NCI-H82 treated with DMSO at 0.1 percent for 48 hours (cell line): ENCODE measurements at regions not wholly inside any gene's neighbourhood (a gene's known extent, or its start where the extent isn't known, plus 50 kb on each side); places are given as distances from the start of the nearest gene placed in this dataset.

Experiments used
- DNase-seq: peaks from one replicate; lab custom pipeline; 2025; ENCODE audit not compliant: unreplicated experiment; lab: John Stamatoyannopoulos, UW

DNA sequence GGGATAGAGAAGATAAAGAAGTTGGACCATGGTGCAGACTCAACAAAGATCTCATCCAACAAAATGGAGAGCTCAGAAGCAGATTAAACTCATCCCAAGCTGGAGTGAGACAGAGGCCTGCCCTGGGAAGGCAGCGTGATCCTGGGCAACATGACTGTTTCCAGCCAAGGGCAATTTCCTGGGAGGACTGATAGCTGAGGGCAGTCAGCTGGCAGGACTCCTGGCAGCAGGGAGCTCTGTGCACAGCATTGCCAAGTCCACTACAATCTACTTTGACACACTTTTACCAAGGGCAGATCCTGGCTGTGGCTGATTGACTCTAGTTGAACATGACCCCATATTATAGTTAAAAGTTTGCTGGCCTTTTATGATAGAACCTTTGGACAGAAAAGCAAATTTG, 357.3 kb upstream of the RASGEF1B start:
- no peak for DNase-seq

DNA sequence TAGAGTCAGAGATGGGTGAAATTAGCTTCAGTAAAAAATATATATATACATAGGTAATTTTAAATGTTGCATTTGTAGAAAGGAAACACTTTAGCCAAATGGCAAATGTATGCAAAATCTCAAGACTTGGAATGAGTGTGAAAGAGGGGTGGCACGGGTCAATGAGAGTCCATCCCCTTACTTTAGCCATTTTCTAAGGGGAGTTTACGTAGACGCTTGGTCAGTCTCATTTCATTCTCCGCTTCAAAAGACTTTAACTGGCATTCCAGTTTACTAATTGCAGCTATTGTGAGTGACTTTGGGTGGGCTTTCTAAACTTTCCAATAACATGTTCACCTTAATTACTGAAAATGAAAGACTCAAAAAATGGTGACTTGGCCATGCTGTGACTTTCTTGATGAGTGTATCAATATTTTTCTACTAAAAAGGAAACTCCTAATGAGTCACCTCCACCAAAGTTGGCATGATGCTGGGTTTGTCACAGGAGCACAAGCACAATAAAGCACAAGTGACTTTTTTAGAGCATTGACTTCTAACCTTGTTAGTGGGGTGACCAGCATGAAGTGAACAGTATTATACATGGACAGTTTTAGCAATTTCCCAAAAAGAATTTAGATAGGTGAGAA, 356.0 kb upstream of the RASGEF1B start:
- no peak for DNase-seq

DNA sequence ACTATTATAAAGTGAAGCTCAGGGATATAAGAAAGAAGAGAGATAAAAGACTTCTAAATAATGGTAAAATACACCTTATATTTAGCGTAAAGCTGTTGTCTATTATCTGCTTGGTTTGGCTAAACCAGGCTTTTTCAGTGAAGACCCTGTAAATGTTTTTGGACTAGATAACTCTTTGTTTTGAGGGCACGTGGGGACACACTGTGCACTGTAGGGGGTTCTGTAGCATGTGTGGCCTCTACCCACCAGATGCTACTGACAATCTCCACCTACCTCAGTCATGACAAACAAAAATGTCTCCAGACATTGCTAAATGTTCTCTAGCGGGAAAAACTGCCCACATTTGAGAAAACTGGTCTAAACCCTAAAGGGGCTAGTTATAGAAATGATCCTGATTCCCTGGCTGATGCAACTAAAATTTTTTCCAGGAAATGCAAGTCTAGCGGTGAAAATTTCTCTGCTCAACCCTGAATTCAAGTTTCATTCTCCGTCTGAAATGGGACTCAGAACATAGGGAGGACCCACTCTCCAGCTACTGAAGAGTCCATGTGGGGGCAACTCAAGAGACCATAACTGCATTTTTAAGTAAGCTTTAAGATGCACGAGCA, 355.2 kb upstream of the RASGEF1B start:
- no peak for DNase-seq

DNA sequence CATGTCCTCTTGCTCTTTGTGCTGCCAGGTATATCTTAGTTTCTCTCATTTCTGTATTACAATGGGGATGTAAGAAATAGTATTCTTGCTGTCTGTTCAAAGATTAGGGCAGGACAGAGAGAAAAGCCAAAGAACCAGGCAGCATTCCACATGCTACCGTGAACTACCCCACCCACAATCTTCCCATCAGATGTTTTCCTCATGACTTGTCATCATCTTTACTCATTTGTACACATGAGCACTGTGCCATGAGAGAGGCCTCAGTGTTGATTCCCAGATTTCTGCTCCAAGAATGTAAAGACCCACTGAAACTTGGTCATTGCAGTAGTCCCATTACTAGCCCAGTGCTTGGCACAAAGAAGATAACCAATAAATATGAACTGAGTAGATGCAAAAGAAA, 354.6 kb upstream of the RASGEF1B start:
- DNase-seq = no peak

DNA sequence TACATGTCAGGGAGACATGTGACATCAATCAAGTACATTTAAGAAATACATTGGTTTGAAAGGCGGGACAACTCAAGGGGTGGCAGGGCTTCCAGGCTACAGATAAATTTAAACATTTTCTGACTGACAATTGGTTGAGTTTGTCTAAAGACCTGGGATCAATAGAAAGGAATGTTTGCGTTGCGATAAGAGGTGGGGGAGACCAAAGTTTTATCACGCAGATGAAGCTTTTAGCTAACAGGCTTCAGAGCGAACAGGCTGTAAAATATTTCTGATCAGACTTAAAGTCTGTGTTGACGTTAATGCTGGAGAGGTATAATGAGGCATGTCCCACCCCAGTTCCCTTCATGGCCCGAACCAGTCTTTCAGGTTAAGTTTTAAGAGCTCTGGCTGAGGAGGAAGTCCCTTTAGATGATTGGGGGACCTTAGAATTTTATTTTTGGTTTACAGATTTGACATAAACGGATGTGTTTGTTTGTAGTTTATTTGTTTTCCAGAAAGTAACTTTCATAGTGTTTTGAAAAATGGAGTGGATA, 346.7 kb upstream of the RASGEF1B start:
- no peak for DNase-seq

DNA sequence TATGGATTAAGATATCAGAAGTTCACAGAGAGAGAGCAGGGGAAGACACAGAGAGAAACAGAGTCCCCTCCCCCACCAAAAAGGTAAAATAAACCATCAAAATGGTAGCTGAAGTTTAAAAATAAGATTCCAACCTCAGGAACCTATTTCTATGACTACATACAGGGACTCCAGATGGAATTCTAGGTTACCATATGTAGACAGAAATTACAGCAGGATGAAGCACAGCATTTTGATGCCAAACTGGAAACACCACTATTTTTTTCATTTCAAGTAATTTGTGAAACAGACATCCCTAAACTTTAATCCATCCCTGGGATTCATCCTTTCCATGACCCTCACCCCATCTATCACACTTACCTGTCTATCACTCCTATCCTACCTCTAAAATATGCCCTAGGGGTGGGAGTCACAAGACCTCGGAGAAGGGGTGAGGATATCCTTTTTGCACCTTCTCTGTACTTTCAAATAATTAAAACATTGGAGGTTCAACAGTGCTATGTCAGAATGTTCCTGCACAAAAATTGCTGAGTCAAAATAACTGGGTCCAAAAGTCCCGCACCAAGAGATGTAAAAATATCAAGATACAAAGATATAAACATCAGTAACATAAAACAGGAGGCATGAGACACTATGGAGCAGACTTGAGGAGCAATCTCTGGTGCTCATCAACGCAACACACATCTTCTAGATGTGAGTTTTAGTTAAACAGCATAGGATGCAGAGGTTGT, 344.5 kb upstream of the RASGEF1B start:
- DNase-seq = no peak

DNA sequence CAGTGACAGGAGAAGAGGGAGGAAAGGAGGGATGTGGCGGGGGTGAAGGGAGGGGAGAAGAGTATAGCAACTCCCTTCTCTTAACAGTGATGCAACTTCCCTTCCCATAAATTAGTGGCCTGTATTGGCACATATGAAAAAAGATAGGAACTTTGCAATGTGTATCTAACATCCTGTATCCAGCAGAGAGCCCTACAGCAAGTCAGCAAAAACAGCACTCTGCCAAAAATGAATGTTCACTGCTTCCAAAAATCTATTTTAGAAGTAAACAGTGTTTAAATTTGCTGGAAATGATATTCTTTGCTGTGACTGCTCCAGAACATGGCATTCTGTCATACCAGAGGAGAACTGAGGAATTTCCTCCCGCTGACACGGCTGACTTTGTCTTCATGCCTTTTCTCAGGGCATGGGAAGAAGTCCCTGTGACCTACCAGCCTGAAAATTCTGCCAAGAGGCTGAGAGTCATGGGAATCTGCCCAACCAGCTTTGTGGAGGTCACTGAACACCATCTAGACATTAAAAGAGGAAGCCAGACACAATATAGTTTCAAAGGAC, 343.4 kb upstream of the RASGEF1B start:
- DNase-seq = no peak

DNA sequence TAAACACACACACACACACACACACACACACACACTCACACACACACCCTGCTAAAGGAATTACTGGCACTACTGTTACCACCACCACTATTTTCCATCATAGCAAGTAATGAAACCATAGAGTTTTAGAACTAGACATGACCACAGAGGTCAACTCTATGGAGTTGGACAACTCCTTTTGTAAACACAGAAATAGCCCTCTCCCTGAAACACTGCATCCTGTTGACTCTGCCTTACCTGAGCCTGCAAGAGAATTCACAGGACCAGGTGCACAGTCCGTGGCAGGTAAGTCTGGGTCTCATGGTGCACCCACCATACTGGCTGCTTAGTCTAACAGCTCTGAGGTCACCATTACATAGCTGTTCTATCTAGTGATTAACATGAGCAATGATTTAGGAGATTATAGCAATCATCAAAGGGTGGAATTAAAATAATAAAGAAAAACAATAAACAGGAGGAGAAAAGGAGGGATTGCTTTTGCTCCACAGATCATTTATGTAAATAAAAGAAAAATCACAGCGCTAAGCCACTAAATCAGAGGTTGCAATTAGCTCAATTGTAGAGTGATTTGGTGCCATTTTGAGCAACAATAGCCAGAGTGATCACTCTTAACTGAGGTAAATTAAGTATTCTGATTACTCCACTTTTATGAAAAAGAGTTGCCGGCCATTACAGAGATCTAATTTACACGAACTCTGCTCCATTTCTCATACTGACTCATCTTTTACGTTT, 340.0 kb upstream of the RASGEF1B start:
- DNase-seq = no peak

DNA sequence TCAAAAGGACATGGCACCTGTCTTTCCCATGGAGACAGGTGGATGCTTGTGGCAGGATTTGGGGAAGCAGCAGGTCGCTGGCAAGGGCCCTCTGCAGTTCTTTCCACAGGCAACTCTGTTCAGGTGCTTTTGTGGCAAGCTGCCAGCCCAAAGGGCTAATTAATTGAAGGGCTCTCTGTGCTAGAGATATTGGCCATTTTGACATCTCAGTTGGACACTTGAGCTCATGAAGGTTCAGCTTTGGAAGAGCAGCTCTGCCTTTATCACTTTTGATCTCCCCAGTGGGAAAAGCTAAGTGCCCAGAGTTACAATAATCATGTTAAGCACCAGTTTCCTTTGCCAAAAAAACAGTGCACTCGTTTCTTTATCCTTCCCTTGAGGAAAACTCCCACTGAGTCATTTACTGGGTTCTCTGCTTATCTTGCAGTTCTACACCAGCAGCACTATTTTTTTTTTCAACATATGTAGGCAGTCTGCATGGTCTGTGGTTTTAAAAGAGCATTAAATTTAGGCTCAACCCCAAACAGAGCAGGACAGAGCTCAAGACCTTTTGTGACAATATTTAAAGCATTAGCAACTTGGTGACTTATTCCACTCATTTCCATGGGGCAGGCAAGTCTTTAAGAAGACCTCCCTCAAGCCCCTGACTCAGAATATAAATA, 336.4 kb upstream of the RASGEF1B start:
- DNase-seq = no peak

DNA sequence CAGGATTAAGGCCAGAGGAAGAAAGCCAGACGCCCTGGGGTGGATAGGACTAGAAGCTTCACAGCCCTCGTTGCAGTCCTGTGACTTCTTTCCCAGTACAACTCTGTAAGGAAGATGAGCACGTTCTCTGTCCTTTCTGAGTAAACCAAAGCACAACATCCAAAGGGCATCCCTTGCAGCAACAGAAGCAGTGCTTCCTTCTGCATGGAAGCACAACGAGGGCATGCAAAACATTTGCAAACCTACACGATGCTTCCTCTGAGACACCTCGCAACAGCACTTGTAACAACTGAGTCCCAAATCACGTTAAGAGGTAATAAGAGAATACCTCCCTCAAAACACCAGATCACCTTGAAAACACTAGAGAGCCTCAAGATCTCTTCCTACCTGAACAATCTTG, 335.7 kb upstream of the RASGEF1B start:
- DNase-seq = no peak

DNA sequence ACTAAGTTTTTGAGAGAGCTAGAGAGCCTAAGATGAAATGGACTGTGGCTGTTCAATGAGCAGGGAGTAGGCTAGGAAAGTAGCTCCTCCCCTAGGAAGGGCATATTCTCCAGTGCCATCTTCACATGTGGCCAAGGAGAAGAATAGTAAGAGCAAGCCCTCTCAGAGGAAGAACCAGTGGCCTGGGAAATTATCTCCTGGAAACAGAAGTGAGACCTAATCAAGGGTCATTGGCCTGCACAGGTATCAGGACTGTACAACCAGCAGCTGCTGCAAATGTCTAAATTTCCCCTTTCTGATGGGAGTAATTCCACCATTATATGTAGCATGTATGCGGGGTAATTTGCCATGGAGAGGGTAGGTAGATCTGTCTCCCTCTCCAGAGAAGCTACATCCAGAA, 334.8 kb upstream of the RASGEF1B start:
- no peak for DNase-seq

DNA sequence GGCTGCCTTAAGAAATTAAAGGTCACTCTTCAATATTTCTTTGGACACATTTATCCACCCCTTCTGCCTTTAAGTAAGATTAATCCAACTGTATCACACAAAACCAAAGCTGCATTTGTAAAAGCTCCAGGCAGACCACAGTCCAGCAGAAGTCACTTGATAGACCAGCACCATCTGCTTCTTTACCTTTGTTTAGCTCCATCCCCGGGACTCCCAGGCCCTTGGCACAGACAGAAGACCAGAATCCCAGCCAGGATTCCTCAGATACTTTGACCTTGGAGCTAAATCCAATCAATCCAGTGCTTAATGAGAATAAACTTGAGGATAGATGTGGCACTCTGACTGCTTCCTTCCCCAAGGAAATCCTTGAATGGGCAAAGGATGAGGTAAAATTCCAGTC, 333.1 kb upstream of the RASGEF1B start:
- peak; percentile 17 for DNase-seq

DNA sequence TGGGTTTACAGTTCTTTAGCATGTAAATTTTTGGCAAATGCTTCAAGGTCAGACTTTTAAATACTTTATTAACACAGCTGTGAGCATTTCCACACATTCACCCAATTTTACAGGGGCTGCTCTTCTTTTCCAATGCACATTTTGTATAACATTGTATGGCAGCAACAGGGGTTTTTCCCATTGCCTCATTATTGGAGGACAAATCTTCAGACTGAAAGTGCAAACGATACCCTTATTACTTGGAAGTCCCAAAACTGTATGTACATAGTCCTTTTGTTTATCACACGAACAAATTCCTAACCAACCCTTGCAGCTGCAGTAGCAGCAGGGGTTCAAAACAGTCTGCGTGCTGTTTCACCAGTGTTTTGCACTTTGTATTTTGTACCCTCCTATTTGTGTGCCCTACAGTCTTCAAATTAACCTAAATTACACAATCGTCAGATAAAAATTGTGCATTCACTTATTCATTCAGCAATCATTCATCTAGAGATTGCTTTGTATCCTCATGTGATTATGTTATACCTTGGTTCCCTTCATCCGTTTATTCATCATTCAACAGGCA, 330.7 kb upstream of the RASGEF1B start:
- no peak for DNase-seq

DNA sequence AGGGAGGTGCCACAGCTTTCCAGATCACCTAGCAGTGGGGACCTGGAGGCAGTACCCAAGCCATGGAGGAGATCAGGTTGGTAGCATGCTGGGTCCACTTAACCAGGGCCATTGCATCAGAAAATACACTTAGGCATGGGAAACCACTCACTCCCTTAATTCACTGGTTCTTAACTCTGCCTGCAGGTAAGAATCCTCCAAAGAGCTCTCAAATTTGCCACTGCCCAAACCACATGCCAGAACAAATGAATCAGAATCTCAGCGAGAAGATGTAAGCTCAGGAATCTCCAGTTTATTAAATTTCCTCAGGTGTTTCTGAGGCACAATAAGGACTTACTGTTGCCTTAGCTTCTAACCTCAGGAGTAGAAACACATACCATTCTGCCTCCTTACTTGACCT, 327.7 kb upstream of the RASGEF1B start:
- DNase-seq = no peak

DNA sequence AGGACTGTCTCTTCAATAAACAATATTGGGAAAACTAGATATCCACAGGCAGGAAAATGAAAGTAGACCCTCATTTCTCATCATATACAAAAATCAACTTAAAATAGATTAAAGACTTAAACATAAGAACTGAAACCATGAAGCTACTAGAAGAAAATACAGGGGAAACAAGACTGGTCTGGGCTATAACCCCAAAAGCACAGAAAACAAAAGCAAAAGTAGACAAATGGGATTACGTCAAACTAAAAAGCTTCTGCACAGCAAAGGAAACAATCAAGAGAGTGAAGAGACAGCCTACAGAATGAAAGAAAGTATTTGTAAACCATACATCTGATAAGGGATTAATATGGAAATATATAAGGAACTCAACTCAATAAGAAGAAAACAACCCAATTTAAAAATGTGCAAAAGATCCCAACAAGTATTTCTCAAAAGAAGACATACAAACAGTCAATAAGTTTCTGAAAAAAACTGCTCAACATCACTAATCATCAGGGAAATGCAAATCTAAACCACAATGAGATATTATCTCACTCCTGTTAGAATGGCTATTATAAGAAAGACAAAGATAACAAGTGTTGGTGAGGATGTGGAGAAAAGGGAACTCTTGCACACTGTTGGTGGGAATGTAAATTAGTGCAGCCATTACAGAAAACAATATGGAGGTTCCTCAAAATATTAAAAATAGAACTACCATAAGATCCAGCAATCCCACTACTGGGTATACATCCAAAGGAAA, 325.3 kb upstream of the RASGEF1B start:
- no peak for DNase-seq

DNA sequence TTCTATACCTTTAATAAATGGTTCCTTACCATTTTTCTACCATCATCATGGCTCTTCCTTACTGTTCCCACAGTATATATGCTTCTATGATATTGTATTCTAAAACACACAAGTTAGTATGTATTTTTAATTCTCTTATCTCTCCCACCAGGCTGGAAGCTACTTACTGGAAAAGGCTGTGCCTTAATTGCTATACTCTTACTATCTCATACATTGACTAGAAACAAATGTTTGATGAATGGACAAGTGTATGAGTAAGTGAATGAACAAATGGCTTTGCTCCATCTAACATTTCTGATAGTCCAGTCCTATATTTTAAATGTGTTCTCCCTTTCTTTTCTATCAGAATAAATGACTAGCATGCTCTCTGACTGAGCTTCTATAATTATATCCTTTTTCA, 320.8 kb upstream of the RASGEF1B start:
- DNase-seq = no peak

DNA sequence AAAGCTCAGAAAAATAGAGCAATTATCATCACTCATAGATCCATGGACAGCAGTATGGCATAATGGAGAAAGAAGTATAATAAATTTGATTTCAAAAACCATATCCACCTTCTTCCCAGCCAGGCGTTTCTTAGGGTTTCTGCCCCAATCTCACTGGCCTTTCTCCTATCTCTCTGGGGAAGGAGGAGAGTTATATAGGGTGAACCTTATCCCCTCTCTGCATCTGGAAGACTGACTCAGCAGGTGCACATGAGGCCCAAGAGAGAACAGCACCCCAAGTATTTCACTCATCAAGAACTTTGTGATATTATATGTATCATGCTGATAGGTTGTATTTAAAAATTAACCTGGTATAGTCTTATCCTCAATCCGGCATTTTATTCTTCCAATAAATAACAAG, 318.8 kb upstream of the RASGEF1B start:
- DNase-seq = no peak

DNA sequence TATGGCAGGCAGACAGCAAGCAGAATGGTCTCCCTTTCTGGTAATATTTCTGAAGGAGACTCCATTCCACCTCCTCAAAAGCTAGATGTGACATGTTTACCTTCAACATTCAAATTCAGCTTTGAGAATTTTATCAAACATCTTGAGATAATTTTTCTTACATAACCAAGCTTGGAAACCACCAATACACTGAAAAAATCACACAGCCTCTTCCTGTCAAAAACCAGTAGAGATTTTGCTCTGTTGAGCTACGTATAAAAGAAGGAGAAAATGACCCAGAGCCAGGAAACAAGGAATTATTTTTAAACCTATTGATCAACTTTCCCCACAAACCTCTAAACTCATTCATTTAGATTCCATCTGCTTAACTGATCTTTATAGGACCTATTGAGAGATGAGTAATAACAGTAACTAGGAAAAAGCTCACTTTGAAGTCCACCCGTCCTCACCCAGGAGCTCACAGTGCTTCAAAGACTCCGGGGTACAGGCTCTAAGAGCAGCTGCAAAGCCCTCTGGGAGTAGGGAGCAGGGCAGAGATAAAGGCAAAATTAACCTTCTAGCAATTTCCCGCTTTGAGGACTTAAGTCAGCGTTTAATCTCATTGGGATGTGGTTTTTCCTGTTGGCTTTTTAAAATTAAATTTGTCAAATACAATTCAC, 318.2 kb upstream of the RASGEF1B start:
- DNase-seq = no peak

DNA sequence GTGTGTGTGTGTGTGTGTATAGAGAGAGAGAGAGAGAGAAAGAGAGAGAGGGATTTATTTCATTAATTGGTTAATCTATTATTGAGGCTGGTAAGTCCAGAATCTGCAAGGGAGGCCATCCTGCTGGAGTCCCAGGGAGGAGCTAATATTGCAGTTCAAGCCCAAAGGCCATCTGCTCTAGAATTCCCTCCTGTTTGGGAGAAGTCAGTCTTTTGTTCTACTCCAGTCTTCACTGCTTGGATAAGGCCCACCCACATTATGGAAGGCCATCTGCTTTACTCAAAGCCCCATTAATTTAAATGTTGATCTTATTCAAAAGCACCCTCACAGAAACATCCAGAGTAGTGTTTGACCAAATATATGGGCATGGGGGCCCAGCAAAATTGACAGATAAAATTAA, 317.5 kb upstream of the RASGEF1B start:
- DNase-seq = peak; percentile 85
